ENCODE measurements at regions not wholly inside any gene's neighbourhood (a gene's known extent, or its start where the extent isn't known, plus 50 kb on each side); places are given as distances from the start of the nearest gene placed in this dataset.

DNA sequence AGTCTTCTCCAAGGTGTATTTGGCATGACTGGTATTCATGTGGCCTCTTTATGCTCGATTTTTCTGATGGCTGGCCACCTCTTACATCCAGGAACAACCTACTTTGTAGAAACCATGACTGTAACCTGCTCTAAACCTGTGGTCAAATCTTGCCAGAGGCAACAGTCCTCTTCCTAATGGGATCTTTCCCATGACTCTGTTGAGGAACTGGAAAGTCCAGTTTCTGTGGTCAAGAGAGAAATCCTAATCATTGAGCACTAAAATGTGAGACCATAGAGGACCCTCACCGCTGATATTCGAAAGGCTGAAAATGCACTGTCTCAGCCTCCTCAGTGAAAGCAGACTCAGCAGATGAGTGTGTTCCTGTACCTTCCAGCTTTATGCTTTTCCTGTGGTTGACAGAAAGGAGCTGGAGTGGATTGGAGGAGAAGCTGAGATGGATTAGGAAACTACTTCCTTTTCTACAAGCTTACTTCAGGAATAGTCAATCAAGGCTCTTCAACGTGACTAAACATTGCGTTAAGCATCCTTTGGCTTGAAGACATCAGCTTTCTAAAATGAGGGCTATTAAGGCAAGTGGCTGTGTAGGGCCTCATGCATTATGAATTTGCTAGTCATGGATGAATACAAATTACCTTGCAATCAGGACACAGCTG is 69.7 kb upstream of the DAPK1 start:
- TF ChIP-seq CTCF (conservative IDR thresholded peaks at IDR 0.05; ENCODE audit: low read length), result no peak
- TF ChIP-seq EZH2phosphoT487 (IDR thresholded peaks at IDR 0.05; ENCODE audit: borderline replicate concordance, low read depth, low read length), result no peak

Measured in OCI-LY7 (cell line).